HEK293 (cell line): ENCODE measurements at regions not wholly inside any gene's neighbourhood (a gene's known extent, or its start where the extent isn't known, plus 50 kb on each side); places are given as distances from the start of the nearest gene placed in this dataset.
"Not testable (repeated sequence)": the region's sequence is repeated elsewhere in the genome, so short reads cannot be mapped to it uniquely, and the experiment has no call there.

Experiments used
- CTCF ChIA-PET: fragments of 350-600 bp; formaldehyde crosslinking; extraction: SDS; loops from one replicate; lab custom pipeline; 2021; ENCODE audit warnings: antibody characterized with exemption; lab: Yijun Ruan, JAX
- POLR2A ChIA-PET: fragments of 300-600 bp; formaldehyde crosslinking; extraction: SDS; loops from one replicate; lab custom pipeline; 2020; ENCODE audit warnings: antibody characterized with exemption, inconsistent platforms; lab: Yijun Ruan, JAX
- H3K27ac ChIP-seq: fragments of 200-500 bp; sonication (Bioruptor generic); 2 replicates; pipeline ENCODE4 v1.5.1; 2014; ENCODE audit warnings: low read depth, low read length, control low read depth, inconsistent platforms; ENCODE audit errors: extremely low read depth
- H3K36me3 ChIP-seq, 2 experiments: fragments of 200-500 bp in 1 of 2; sonication (Bioruptor generic) in 1 of 2; 1 replicate in 1 of 2; 2 replicates in 1 of 2; pipeline ENCODE4 v1.5.1; 2014 to 2017; ENCODE audit warnings: inconsistent platforms in 2 of 2, low read length in 2 of 2; ENCODE audit not compliant: control insufficient read depth in 2 of 2, insufficient read depth in 1 of 2
- H3K4me1 ChIP-seq: fragments of 200-500 bp; sonication (Bioruptor generic); 2 replicates; pipeline ENCODE4 v1.5.1; 2014; ENCODE audit warnings: mild to moderate bottlenecking, low read length, inconsistent platforms; ENCODE audit not compliant: control insufficient read depth, insufficient read depth
- H3K4me3 ChIP-seq: 2 replicates; pipeline ENCODE4 v1.5.1; 2011; ENCODE audit warnings: low read depth, mild to moderate bottlenecking, control low read depth, low read length, moderate library complexity
- H3K9me3 ChIP-seq: fragments of 200-500 bp; sonication (Bioruptor generic); 2 replicates; pipeline ENCODE4 v1.5.1; 2014; ENCODE audit warnings: low read depth, low read length, inconsistent platforms; ENCODE audit not compliant: control insufficient read depth, insufficient read depth
- REPIN1 ChIP-seq: fragments of 450-650 bp; formaldehyde crosslinking; IDR thresholded peaks from 2 replicates; pipeline ENCODE4 v1.5.1; 2017; ENCODE audit warnings: missing biosample characterization, missing genetic modification characterization, low read depth
- SCRT2 ChIP-seq: fragments of 450-650 bp; formaldehyde crosslinking; IDR thresholded peaks from 2 replicates; pipeline ENCODE4 v1.5.1; 2016; ENCODE audit warnings: missing biosample characterization, missing genetic modification characterization
- YY2 ChIP-seq: fragments of 450-650 bp; formaldehyde crosslinking; IDR thresholded peaks from 2 replicates; pipeline ENCODE4 v1.5.1; 2016; ENCODE audit warnings: missing biosample characterization, missing genetic modification characterization
- ZBTB17 ChIP-seq: fragments of 450-650 bp; formaldehyde crosslinking; IDR thresholded peaks from 2 replicates; pipeline ENCODE4 v1.5.1; 2016; ENCODE audit warnings: missing biosample characterization, missing genetic modification characterization
- ZNF140 ChIP-seq: fragments of 450-650 bp; formaldehyde crosslinking; IDR thresholded peaks from 2 replicates; pipeline ENCODE4 v1.5.1; 2016; ENCODE audit warnings: missing biosample characterization, missing genetic modification characterization
- ZNF174 ChIP-seq: fragments of 450-650 bp; formaldehyde crosslinking; IDR thresholded peaks from 2 replicates; pipeline ENCODE4 v1.5.0; 2017; ENCODE audit warnings: missing biosample characterization, mild to moderate bottlenecking, missing genetic modification characterization
- ZNF274 ChIP-seq, 2 experiments: fragments of 200-500 bp in 1 of 2; fragments of 450-650 bp in 1 of 2; sonication (Bioruptor generic) in 1 of 2; formaldehyde crosslinking in 1 of 2; IDR thresholded peaks; 2 replicates each; pipeline versions ENCODE4 v1.5.1 to v1.6.1; 2014 to 2016; ENCODE audit warnings: borderline replicate concordance in 1 of 2, inconsistent platforms in 1 of 2, low read length in 1 of 2, missing biosample characterization in 1 of 2, missing genetic modification characterization in 1 of 2
- ZNF324 ChIP-seq: fragments of 450-650 bp; formaldehyde crosslinking; IDR thresholded peaks from 2 replicates; pipeline ENCODE4 v1.5.1; 2016; ENCODE audit warnings: missing biosample characterization, missing genetic modification characterization
- ZNF366 ChIP-seq: fragments of 450-650 bp; formaldehyde crosslinking; conservative IDR thresholded peaks from 2 replicates; pipeline ENCODE4 v1.5.1; 2016; ENCODE audit warnings: missing biosample characterization, missing genetic modification characterization
- ZNF394 ChIP-seq: fragments of 450-650 bp; formaldehyde crosslinking; IDR thresholded peaks from 2 replicates; pipeline ENCODE4 v1.5.1; 2016; ENCODE audit warnings: missing biosample characterization, missing genetic modification characterization, mild to moderate bottlenecking, moderate library complexity, borderline replicate concordance
- ZSCAN16 ChIP-seq: fragments of 450-650 bp; formaldehyde crosslinking; IDR thresholded peaks from 2 replicates; pipeline ENCODE4 v1.5.1; 2016; ENCODE audit warnings: missing biosample characterization, missing genetic modification characterization
- ZXDB ChIP-seq: fragments of 450-650 bp; formaldehyde crosslinking; IDR thresholded peaks from 2 replicates; pipeline ENCODE4 v1.5.1; 2016; ENCODE audit warnings: missing biosample characterization, missing genetic modification characterization
- TF ChIP-seq, protein P1 (sequence below): fragments of 450-650 bp; formaldehyde crosslinking; IDR thresholded peaks from 2 replicates; pipeline ENCODE4 v1.5.1; 2016; ENCODE audit warnings: missing biosample characterization, missing genetic modification characterization
- TF ChIP-seq, protein P2 (sequence below): fragments of 450-650 bp; formaldehyde crosslinking; IDR thresholded peaks from 2 replicates; pipeline ENCODE4 v1.5.1; 2016; ENCODE audit warnings: missing biosample characterization, missing genetic modification characterization
- TF ChIP-seq, protein P3 (sequence below): fragments of 450-650 bp; formaldehyde crosslinking; IDR thresholded peaks from 2 replicates; pipeline ENCODE4 v1.5.1; 2016; ENCODE audit warnings: missing biosample characterization, missing genetic modification characterization
- TF ChIP-seq, protein P4 (sequence below): fragments of 450-650 bp; formaldehyde crosslinking; IDR thresholded peaks from 2 replicates; pipeline ENCODE4 v1.5.1; 2016; ENCODE audit warnings: missing biosample characterization, missing genetic modification characterization

DNA sequence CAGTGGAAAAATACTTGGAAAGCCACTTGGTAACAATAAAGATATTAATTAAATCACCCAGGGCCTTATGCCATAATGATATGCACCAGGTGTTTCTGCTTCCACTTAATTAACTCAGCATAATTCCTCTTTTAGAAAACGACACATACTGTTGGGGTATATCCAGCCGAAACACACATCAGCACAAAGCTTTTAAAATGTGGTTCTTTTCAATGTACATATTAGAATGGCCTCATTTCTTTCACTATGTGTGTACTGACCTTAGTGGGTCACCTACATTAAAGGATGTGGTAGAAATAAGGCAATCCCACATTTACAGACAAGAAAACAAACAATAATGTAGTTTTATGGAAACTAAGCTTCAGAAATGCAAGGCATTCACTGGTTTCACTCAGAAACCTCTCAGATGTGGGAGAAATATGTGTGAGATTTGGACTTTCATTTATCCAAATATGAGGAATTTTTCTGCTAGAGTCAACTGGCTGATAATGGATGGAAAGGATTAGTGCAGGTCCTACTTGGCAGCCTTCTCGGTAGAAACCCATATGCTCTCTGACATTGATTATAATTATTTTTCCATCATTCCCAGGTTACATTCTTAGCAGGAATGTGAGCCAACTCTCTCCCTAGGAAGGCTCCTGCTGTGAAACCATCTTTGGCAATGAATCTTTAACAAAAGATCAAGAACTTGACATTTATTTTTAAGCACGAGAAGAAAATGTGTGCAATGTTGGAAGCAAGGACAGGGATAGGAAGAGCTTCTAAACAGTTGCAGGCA, 66.7 kb upstream of the DHX40 start:
- no peak for TF ChIP-seq ZNF174 (tag by site-specific recombination)
- peak; percentile 28; the same call in 1 of the 2 replicates for TF ChIP-seq ZBTB17 (tag by site-specific recombination)
- CTCF ChIA-PET, result interaction anchor here (0.6 to 1.2 kb wide), 3 partner anchors 11 to 57 kb away, joined by 3 read pairs; no protein-coding TSS in a partner anchor
- Histone ChIP-seq H3K27ac (no peak overlapping the region), H3K9me3 (no peaks in the 10 kb centered on the region), H3K4me3 (no peak overlapping the region), H3K36me3 (no peaks in the 10 kb centered on the region), H3K4me1 (no peaks in the 10 kb centered on the region)
- POLR2A ChIA-PET, result no interaction called here

DNA sequence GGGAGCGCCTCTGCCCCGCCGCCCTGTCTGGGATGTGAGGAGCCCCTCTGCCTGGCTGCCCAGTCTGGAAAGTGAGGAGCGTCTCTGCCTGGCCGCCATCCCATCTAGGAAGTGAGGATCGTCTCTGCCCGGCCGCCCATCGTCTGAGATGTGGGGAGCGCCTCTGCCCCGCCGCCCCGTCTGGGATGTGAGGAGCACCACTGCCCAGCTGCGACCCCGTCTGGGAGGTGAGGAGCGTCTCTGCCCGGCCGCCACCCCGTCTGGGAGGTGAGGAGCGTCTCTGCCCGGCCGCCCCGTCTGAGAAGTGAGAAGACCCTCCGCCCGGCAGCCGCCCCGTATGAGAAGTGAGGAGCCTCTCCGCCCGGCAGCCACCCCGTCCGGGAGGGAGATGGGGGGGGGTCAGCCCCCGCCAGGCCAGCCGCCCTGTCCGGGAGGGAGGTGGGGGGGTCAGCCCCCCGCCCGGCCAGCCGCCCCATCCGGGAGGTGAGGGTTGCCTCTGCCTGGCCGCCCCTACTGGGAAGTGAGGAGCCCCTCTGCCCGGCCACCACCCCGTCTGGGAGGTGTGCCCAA, 65.2 kb upstream of the DHX40 start:
- H3K4me1 ChIP-seq, H3K9me3 ChIP-seq, CTCF ChIA-PET, POLR2A ChIA-PET, H3K27ac ChIP-seq, H3K36me3 ChIP-seq, H3K4me3 ChIP-seq: not testable (repeated sequence)

DNA sequence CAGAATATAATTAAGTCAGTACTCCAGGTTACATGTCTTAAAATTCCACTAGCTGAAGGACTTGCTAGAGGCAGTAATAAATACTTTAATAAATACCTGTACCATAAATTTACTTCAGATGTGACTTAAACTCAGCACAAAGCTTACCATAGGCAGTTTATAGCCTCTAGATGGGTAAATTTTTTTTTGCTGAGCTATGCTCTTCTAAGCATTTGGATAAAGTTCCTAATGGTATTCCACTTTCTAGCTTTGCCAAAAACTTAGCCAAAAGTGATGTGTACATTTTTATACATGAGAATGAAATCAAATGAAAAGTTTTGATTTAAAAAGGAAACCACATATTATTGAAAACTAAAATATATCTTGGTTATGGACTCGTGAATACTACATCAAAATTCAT, 63.7 kb upstream of the DHX40 start:
- CTCF ChIA-PET, result interaction anchor here (0.9 kb wide), 1 partner anchor 20 kb away, joined by 3 read pairs; no protein-coding TSS in a partner anchor
- Histone ChIP-seq H3K9me3 (no peaks in the 10 kb centered on the region), H3K4me1 (no peaks in the 10 kb centered on the region), H3K36me3 (no peaks in the 10 kb centered on the region), H3K27ac (no peak overlapping the region), H3K4me3 (no peak overlapping the region)
- TF ChIP-seq ZNF394 (no peak), ZNF324 (tag by site-specific recombination) (no peak), ZNF366 (no peak), ZNF274 (IDR thresholded peaks at IDR 0.05; ENCODE audit: low read length) (no peak), ZNF274 (tag by site-specific recombination; IDR thresholded peaks at IDR 0.05; ENCODE audit: borderline replicate concordance) (no peak), SCRT2 (tag by site-specific recombination) (no peak), REPIN1 (tag by site-specific recombination) (no peak), ZXDB (tag by site-specific recombination) (no peak), ZSCAN16 (tag by site-specific recombination) (no peak), ZNF140 (tag by site-specific recombination) (no peak), YY2 (tag by site-specific recombination) (no peak)
- TF ChIP-seq, protein P1, sequence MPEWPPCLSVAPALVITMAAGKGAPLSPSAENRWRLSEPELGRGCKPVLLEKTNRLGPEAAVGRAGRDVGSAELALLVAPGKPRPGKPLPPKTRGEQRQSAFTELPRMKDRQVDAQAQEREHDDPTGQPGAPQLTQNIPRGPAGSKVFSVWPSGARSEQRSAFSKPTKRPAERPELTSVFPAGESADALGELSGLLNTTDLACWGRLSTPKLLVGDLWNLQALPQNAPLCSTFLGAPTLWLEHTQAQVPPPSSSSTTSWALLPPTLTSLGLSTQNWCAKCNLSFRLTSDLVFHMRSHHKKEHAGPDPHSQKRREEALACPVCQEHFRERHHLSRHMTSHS (tag by site-specific recombination), result no peak
- TF ChIP-seq, protein P2, sequence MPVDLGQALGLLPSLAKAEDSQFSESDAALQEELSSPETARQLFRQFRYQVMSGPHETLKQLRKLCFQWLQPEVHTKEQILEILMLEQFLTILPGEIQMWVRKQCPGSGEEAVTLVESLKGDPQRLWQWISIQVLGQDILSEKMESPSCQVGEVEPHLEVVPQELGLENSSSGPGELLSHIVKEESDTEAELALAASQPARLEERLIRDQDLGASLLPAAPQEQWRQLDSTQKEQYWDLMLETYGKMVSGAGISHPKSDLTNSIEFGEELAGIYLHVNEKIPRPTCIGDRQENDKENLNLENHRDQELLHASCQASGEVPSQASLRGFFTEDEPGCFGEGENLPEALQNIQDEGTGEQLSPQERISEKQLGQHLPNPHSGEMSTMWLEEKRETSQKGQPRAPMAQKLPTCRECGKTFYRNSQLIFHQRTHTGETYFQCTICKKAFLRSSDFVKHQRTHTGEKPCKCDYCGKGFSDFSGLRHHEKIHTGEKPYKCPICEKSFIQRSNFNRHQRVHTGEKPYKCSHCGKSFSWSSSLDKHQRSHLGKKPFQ, result no peak
- TF ChIP-seq, protein P3, sequence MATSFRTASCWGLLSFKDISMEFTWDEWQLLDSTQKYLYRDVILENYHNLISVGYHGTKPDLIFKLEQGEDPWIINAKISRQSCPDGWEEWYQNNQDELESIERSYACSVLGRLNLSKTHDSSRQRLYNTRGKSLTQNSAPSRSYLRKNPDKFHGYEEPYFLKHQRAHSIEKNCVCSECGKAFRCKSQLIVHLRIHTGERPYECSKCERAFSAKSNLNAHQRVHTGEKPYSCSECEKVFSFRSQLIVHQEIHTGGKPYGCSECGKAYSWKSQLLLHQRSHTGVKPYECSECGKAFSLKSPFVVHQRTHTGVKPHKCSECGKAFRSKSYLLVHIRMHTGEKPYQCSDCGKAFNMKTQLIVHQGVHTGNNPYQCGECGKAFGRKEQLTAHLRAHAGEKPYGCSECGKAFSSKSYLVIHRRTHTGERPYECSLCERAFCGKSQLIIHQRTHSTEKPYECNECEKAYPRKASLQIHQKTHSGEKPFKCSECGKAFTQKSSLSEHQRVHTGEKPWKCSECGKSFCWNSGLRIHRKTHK (tag by site-specific recombination), result no peak
- TF ChIP-seq, protein P4, sequence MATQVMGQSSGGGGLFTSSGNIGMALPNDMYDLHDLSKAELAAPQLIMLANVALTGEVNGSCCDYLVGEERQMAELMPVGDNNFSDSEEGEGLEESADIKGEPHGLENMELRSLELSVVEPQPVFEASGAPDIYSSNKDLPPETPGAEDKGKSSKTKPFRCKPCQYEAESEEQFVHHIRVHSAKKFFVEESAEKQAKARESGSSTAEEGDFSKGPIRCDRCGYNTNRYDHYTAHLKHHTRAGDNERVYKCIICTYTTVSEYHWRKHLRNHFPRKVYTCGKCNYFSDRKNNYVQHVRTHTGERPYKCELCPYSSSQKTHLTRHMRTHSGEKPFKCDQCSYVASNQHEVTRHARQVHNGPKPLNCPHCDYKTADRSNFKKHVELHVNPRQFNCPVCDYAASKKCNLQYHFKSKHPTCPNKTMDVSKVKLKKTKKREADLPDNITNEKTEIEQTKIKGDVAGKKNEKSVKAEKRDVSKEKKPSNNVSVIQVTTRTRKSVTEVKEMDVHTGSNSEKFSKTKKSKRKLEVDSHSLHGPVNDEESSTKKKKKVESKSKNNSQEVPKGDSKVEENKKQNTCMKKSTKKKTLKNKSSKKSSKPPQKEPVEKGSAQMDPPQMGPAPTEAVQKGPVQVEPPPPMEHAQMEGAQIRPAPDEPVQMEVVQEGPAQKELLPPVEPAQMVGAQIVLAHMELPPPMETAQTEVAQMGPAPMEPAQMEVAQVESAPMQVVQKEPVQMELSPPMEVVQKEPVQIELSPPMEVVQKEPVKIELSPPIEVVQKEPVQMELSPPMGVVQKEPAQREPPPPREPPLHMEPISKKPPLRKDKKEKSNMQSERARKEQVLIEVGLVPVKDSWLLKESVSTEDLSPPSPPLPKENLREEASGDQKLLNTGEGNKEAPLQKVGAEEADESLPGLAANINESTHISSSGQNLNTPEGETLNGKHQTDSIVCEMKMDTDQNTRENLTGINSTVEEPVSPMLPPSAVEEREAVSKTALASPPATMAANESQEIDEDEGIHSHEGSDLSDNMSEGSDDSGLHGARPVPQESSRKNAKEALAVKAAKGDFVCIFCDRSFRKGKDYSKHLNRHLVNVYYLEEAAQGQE (tag by site-specific recombination), result no peak
- POLR2A ChIA-PET, result no interaction called here
